Lower lobe of right lung (tissue), 2 donors: ENCODE measurements at regions not wholly inside any gene's neighbourhood (a gene's known extent, or its start where the extent isn't known, plus 50 kb on each side); places are given as distances from the start of the nearest gene placed in this dataset.

Experiments
- ATAC-seq, 2 donors: fragments of 200-7000 bp; cut with Tn5 transposase; one replicate each; pipeline ENCODE4 v1.9.1; 2020 to 2022; ENCODE audit warnings: mild to moderate bottlenecking in 2 of 2, moderate library complexity in 2 of 2
- DNase-seq: peaks from one replicate; pipeline ENCODE4 v3.0.0-alpha.2; 2020
- H3K27ac ChIP-seq: fragments of 200-600 bp; one replicate; pipeline ENCODE4 v1.8.0; 2022
- H3K27me3 ChIP-seq: fragments of 200-600 bp; one replicate; pipeline ENCODE4 v1.8.0; 2022; ENCODE audit warnings: low read depth
- H3K36me3 ChIP-seq: fragments of 200-600 bp; one replicate; pipeline ENCODE4 v1.8.0; 2022; ENCODE audit warnings: mild to moderate bottlenecking
- H3K4me1 ChIP-seq: fragments of 200-600 bp; one replicate; pipeline ENCODE4 v1.8.0; 2022
- H3K4me3 ChIP-seq: fragments of 200-600 bp; one replicate; pipeline ENCODE4 v1.8.0; 2022; ENCODE audit warnings: mild to moderate bottlenecking
- H3K9me3 ChIP-seq: fragments of 200-600 bp; one replicate; pipeline ENCODE4 v1.8.0; 2022
- CTCF ChIP-seq: fragments of 200-600 bp; IDR thresholded peaks from one replicate; pipeline ENCODE4 v1.8.0; 2022; ENCODE audit warnings: antibody characterized with exemption, mild to moderate bottlenecking
- intact Hi-C: fragments of 100-400 bp; cut with DNase I; formaldehyde crosslinking; loops from one replicate; pipeline ENCODE4 v1.11.0; 2022
- donor health status: DM: no; HTN: yes; CAD: no; lungs with severe emphysema.

GRCh38 chr13:47726394-47726793 is 274.7 kb downstream of the SUCLA2 start:
- intact Hi-C loops = no loop called here
- H3K27me3 ChIP-seq = no peaks in the 10 kb centered on the region
- no peak overlapping the region for H3K27ac ChIP-seq
- TF ChIP-seq CTCF = no peak
- H3K4me1 ChIP-seq = no peaks in the 10 kb centered on the region
- ATAC-seq (no peak), DNase-seq (no peak)
- no peak overlapping the region for H3K4me3 ChIP-seq
- H3K9me3 ChIP-seq = no peaks in the 10 kb centered on the region
- H3K36me3 ChIP-seq = no peaks in the 10 kb centered on the region

- TF ChIP-seq CTCF = no peak
- H3K4me3 ChIP-seq = no peak overlapping the region
These were observed 277.2 kb downstream of the SUCLA2 start for GRCh38 chr13:47723898-47724297.

GRCh38 chr13:47719164-47719563 is 281.9 kb downstream of the SUCLA2 start:
- no peaks in the 10 kb centered on the region for H3K27me3 ChIP-seq
- no peak for TF ChIP-seq CTCF
- no peak overlapping the region for H3K4me3 ChIP-seq
- DNase-seq = no peak
- no peaks in the 10 kb centered on the region for H3K36me3 ChIP-seq
- no peak for ATAC-seq
- H3K9me3 ChIP-seq = no peaks in the 10 kb centered on the region
- intact Hi-C loops = no loop called here
- no peaks in the 10 kb centered on the region for H3K4me1 ChIP-seq
- H3K27ac ChIP-seq = no peak overlapping the region

More at GRCh38 chr13:47723898-47724297, 277.2 kb downstream of the SUCLA2 start:
- no peak for DNase-seq
- Histone ChIP-seq H3K27me3 (no peaks in the 10 kb centered on the region), H3K9me3 (no peaks in the 10 kb centered on the region), H3K36me3 (no peaks in the 10 kb centered on the region), H3K4me1 (no peaks in the 10 kb centered on the region), H3K27ac (no peak overlapping the region)
- no peak for ATAC-seq
- intact Hi-C loops = no loop called here

GRCh38 chr13:47718556-47718955 is 282.5 kb downstream of the SUCLA2 start:
- Histone ChIP-seq H3K36me3 (no peaks in the 10 kb centered on the region), H3K9me3 (no peaks in the 10 kb centered on the region), H3K4me1 (no peaks in the 10 kb centered on the region), H3K27ac (no peak overlapping the region), H3K27me3 (no peaks in the 10 kb centered on the region), H3K4me3 (no peak overlapping the region)
- no peak for ATAC-seq
- intact Hi-C loops = no loop called here
- TF ChIP-seq CTCF = no peak
- no peak for DNase-seq

GRCh38 chr13:47708386-47708785 is 292.7 kb downstream of the SUCLA2 start:
- Histone ChIP-seq H3K4me1 (no peaks in the 10 kb centered on the region), H3K27me3 (no peaks in the 10 kb centered on the region), H3K9me3 (no peaks in the 10 kb centered on the region), H3K4me3 (no peak overlapping the region), H3K27ac (no peak overlapping the region), H3K36me3 (no peaks in the 10 kb centered on the region)
- no peak for TF ChIP-seq CTCF
- DNase-seq (no peak), ATAC-seq (no peak)
- intact Hi-C loops = no loop called here

- DNase-seq = no peak
- intact Hi-C loops = no loop called here
These were observed 293.7 kb downstream of the SUCLA2 start for GRCh38 chr13:47707414-47707813.

More at GRCh38 chr13:47707414-47707813, 293.7 kb downstream of the SUCLA2 start:
- no peaks in the 10 kb centered on the region for H3K36me3 ChIP-seq
- H3K9me3 ChIP-seq = no peaks in the 10 kb centered on the region
- no peaks in the 10 kb centered on the region for H3K4me1 ChIP-seq
- no peak for TF ChIP-seq CTCF
- H3K27me3 ChIP-seq = no peaks in the 10 kb centered on the region
- H3K4me3 ChIP-seq = no peak overlapping the region
- ATAC-seq = no peak
- no peak overlapping the region for H3K27ac ChIP-seq
